ENCODE measurements at regions not wholly inside any gene's neighbourhood (a gene's known extent, or its start where the extent isn't known, plus 50 kb on each side); places are given as distances from the start of the nearest gene placed in this dataset.

DNA sequence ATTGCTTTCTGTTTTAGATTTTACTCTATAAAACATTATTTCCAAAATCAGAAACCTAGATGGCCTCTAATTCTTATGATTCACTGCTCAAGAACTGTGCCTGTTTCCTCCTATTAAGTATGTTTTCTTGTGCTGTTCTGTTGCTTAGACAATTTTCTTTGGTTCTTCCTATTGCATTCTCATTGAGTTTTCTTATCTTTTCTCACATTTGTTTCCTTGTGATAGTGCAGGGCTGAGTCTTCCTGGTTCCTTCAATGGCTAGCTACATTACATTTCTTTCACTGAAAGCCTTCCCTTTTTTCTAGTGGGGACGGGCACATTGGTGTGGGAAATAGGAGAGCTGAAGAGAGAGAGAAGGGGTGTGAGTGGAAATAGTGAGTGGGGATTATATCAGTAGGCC lies 183.4 kb downstream of the CALCRL start:
- H3K9me3 ChIP-seq: no peaks in the 10 kb centered on the region
- H3K4me3 ChIP-seq: no peak overlapping the region
- TF ChIP-seq POLR2A (IDR thresholded peaks at IDR 0.05): no peak
- TF ChIP-seq CTCF (IDR thresholded peaks at IDR 0.05): no peak
- H3K4me1 ChIP-seq: no peaks in the 10 kb centered on the region
- no peak for DNase-seq
- no peak overlapping the region for H3K27ac ChIP-seq
- intact Hi-C loops (cut with DNase I; ENCODE audit: low total_unique reads): no loop called here
- no peaks in the 10 kb centered on the region for H3K36me3 ChIP-seq
- H3K27me3 ChIP-seq: no peaks in the 10 kb centered on the region

DNA sequence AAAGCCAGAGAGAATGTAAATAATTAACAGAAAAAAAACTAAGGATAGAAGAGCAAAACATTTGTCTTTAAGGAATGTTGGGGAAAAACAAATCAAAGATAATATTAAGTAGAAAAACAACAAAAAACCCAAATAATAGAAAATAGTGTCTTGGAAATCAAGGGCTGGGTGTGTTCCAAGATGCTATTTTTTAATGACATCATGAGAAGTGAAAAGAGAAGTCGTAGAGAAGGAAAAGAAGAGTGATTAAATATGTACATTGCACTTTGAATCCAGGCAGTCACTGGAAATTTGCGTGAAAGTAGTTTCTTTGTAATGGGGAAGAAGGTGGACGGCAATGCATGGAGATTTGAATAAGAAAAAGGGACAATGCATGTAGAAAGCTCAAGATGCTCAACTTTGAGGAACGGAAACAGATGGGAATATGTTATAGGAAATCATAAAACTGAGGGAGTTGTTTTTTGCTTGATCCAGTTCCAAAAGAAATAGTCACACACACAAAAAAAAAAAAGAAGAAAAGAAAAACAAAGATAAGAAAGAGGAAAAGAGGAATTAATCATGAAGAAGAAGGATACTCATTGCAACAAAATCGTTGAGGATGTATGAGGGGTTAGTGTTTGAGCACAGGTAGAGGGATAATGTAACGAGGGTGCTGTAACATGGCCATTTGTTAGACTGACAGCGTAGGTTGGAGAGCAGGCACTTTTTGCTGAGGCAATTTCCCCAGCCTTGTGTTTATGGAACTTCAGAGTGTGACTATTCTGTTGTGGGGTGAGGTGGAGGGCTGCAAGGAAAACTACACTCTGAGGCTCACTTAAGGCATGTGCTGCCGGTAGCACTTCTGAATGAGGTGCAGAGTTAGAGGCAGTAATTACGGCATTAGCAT lies 184.1 kb downstream of the CALCRL start:
- Histone ChIP-seq H3K4me1 (no peaks in the 10 kb centered on the region), H3K27me3 (no peaks in the 10 kb centered on the region), H3K4me3 (no peak overlapping the region), H3K36me3 (no peaks in the 10 kb centered on the region), H3K9me3 (no peaks in the 10 kb centered on the region), H3K27ac (no peak overlapping the region)
- no peak for TF ChIP-seq POLR2A (IDR thresholded peaks at IDR 0.05)
- DNase-seq: no peak
- intact Hi-C loops (cut with DNase I; ENCODE audit: low total_unique reads): no loop called here

- H3K36me3 ChIP-seq: no peaks in the 10 kb centered on the region
- H3K9me3 ChIP-seq: no peaks in the 10 kb centered on the region
- DNase-seq: no peak
- TF ChIP-seq CTCF (IDR thresholded peaks at IDR 0.05) (no peak), POLR2A (IDR thresholded peaks at IDR 0.05) (no peak)
- intact Hi-C loops (cut with DNase I; ENCODE audit: low total_unique reads): no loop called here
- no peak overlapping the region for H3K4me3 ChIP-seq
- no peaks in the 10 kb centered on the region for H3K4me1 ChIP-seq
- H3K27ac ChIP-seq: no peak overlapping the region
- no peaks in the 10 kb centered on the region for H3K27me3 ChIP-seq
These were observed 186.3 kb downstream of the CALCRL start for GRCh38 chr2:187261705-187262104.

DNA sequence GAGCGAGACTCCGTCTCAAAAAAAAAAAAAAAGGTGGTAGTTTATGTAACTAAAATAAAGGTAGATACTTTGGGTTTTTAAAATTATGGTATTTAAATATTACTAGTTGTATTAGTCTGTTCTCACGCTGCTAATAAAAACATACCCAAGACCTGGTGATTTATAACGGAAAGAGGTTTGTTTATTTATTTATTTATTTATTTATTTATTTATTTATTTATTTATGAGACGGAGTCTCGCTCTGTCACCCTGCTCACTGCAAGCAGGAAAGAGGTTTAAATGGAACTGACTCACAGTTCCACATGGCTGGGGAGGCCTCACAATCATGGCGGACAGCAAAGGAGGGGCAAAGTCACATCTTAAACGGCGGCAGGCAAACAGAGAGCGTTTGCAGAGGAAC lies 196.0 kb downstream of the CALCRL start:
- H3K27me3 ChIP-seq: no peaks in the 10 kb centered on the region

GRCh38 chr2:187250137-187250536 lies 197.9 kb downstream of the CALCRL start:
- no peak overlapping the region for H3K4me3 ChIP-seq
- intact Hi-C loops (cut with DNase I; ENCODE audit: low total_unique reads): no loop called here
- no peaks in the 10 kb centered on the region for H3K9me3 ChIP-seq
- TF ChIP-seq CTCF (IDR thresholded peaks at IDR 0.05) (no peak), POLR2A (IDR thresholded peaks at IDR 0.05) (no peak)
- no peaks in the 10 kb centered on the region for H3K27me3 ChIP-seq
- no peak for DNase-seq
- H3K4me1 ChIP-seq: no peaks in the 10 kb centered on the region
- no peak overlapping the region for H3K27ac ChIP-seq
- no peaks in the 10 kb centered on the region for H3K36me3 ChIP-seq

More for the DNA sequence above, 196.0 kb downstream of the CALCRL start:
- intact Hi-C loops (cut with DNase I; ENCODE audit: low total_unique reads): no loop called here
- no peak overlapping the region for H3K4me3 ChIP-seq
- H3K9me3 ChIP-seq: no peaks in the 10 kb centered on the region
- H3K27ac ChIP-seq: no peak overlapping the region
- H3K36me3 ChIP-seq: no peaks in the 10 kb centered on the region
- TF ChIP-seq CTCF (IDR thresholded peaks at IDR 0.05) (no peak), POLR2A (IDR thresholded peaks at IDR 0.05) (no peak)
- no peaks in the 10 kb centered on the region for H3K4me1 ChIP-seq
- no peak for DNase-seq

Data from uterus (tissue), 3 donors.